Umbilical cord (tissue), 1 donor: ENCODE measurements at regions not wholly inside any gene's neighbourhood (a gene's known extent, or its start where the extent isn't known, plus 50 kb on each side); places are given as distances from the start of the nearest gene placed in this dataset.
A peak's percentile ranks its signal among the peaks of the same experiment; 100 is the strongest.

Source experiments
- DNase-seq: peaks from one replicate; pipeline ENCODE4 v3.0.0-alpha.2; 2015; ENCODE audit warnings: low spot score

DNA sequence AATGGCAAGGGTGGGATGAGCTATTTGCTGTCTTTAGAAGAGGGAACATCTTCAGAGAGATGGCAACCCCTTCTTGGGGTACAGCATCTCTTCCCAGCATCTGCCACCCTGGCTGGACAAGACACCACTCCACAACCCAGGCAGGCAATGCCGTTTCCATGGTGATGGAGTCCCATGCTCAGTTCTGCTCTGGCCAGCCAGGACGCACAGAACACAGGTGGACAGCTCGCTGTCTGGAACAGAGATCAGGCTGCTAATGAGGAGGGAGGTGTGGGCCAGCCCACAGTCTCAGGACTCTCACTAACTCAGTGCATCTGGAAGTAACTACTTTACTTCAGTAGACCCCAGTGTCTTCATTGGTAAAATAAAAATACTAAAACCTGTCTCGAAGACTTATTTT, 321.0 kb upstream of the CPEB2 start:
- no peak for DNase-seq

DNA sequence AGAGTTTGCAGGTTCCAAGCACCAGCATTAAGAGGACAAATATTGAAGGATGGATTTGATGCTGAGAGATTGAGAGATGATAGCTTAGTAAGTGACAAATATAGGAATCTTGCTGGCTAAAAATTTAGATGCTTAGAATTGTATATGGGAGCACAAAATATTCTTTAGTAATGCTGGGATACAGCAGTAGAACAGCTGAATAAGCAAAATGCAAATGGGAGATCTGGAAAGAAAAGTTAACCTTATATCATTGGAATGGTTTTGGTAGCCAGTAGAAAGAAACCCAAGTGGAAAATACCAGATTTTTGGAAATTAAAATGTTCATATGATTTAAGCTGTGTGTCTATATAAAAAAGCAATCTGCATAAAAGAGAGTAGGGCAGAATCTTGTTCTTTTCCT, 308.6 kb upstream of the CPEB2 start:
- DNase-seq: no peak

DNA sequence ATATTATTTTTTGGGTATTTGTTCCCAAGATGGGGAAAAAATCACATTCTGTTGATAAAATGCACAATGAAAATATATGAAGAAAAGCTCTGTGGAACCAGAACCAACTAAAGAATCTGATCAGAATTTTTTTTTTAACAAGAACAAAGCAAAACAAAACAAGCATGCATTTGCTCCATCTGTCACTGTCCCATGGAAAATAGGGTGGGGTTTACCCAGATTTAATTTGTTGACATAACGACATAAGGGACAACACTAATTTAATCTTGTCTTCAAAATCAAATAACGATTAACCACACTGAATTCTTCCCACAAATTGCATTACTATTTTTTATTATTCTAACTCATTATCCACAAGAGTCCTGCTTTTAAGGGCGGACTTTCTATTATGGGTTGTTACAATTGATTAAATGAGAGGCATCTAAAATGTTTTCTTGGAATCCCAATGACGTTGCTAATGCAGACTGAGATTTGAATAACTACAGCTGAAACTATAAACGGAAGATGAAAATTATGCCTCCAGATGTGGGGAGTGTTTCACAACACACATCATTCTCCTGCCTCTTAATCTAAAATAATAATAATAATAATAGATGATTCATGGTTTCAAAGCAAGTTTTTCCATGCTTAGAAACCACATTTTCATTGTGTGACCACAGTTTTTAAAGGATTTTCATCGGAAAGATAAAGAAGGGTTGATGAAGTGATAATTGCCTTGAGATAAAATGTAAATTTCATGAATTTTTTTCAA, 307.0 kb upstream of the CPEB2 start:
- DNase-seq: no peak

DNA sequence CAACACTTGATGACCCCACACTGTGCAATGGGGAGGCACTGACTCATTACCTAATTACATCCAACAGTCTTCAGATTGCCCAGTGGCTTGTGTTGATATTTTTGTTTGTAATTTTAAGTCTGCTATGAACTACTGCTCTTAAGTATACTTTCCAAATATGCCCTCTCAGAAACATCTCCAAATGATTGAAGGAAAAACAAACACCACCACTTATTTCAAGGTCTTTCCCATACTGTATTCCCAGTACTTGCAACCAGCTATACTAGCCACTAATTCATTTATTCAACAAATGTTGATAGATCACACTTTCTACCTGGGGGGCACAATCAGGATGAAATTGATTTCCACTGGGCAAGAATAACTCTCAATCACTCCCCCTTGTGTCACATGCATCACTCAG, 302.2 kb upstream of the CPEB2 start:
- DNase-seq: no peak

DNA sequence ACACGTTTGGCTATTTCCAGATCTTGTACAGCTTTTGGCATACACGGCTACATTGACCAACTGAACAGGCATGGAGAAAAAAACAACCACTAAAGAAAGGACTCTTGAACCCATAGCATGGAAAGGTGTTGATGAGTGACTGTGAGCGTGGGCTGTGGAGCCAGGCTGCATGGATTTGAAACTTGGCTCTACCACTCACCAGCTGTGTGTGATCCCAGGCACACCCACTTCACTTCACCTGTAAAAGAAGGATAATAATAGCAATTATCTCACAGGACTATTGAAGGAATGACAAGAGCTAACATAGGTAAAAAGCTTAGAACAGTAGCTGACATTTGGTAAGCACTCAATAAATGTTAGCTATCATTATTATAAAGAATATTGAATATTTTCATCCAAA, 301.7 kb upstream of the CPEB2 start:
- no peak for DNase-seq

DNA sequence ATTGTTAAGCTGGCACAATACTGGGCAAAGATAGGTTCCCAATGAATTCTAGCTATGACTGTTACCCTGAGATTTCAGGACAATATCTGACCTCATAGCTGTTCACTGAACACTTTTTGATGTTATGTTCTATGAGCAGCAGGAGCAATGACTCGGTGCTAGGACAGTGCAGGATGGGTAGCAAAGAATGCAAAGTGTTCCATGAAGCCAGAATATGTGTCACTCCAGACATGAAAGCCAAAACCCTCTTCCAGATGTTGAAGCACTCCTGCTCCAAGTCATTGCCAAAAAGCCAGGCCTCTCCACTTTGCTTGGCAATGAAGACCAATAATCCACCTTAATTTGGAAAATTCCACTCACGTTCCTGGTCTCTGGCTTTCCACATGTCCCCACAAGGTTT, 300.9 kb upstream of the CPEB2 start:
- DNase-seq: no peak

DNA sequence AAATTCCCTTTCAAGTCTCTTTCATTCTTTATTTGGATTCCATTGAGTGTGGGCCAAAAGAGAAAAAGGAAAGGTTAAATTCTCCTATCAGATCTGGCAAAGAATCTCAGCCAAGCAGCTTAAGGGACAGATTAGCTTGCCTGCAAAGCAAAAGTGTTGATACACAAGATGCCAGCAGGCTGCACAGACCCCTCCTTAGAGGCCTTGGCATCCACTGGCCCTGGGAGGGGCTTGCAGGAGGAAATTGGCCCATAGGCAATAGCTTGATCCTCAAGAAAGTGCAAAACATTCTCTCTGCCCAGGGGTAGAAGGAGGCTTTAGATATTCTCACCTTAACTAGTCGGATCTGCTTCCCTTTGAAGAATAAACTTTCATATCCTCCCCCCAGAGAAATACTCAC, 300.4 kb upstream of the CPEB2 start:
- DNase-seq: peak; percentile 9

DNA sequence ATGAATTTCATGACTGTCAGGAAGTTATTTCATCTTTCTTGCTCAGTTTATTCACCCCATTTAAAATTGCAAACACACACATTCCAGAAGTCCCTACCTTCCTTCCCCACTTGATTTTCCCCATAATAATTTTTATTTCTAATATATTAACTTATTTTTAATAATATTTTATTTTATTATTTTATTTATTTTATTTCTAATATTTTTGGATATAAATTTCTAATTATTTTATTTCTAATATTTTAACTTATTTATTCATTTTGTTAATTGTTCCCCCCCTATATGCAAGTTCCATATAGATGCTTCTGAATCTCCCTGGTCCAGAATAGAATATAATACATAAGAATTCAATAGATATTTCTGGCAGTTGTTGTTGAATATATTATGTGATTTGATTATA, 293.7 kb upstream of the CPEB2 start:
- no peak for DNase-seq

DNA sequence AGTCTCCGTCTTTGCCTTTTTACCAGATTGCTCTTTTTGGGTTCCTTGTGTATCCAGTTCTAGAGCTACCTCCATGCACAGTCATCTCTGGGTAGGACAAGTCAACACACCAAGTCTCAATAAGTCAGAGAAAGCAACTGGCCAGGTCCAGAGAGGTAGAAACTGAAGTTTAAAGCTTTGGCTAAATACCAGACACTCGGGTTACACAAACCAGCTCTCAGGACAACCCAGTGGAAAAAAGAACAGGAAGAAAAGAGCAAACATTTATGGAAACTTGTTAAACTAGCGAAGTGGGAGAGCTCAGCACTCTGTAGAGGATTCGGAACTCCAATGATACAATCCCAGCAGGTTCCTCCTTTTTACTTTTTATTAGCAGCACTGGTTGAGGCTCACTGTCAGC, 291.0 kb upstream of the CPEB2 start:
- no peak for DNase-seq

DNA sequence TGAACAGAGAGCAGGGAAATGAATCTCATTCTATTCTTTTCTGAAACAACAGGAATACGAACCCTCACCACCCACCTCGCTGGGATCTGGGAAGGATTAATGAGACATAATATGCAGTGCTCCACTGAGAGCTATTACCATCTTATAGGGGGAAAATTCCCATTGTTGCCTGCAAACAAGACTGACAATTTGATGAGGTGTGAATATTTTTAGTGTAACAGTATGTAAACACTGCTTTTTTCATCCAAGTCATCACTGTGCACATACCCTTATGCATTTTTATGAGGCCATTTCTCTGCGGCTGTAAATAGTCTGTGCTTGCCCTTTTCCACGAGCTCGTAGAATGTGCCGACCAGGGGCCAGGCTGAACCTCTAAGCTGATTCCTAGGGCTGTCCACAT, 285.6 kb upstream of the CPEB2 start:
- DNase-seq: no peak

DNA sequence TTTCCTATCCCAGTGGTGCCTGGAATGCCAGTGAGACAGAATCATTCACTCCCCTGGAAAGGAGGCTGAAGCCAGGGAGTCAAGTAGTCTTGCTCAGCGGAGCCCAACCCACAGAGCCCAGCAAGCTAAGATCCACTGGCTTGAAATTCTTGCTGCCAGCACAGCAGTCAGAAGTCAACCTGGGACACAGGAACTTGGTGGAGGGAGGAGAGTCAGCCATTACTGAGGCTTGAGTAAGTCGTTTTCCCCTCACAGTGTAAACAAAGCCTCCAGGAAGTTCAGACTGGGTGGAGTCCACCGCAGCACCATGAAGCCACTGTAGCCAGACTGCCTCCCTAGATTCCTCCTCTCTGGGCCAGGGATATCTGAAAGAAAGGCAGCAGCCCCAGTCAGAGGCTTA, 283.2 kb upstream of the CPEB2 start:
- DNase-seq: no peak

DNA sequence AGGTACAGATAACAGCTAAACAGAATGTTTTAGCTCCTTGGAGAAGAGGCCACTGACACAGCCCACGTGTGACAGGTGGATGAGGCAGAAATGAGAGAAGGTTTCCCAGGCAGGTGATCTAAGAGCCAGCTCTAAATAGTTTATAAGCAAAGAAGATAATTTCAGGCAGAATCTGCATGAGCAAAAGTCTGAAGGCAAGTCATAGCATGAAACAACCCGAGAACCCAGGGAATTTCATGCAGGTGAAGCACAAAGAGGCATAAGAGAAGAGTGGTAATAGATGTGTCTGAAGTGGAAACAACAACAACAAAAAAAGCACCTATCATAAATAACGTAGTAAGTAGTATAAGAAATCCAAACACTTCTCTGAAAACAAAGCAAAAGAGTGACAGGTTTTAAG, 275.8 kb upstream of the CPEB2 start:
- DNase-seq: peak; percentile 1

DNA sequence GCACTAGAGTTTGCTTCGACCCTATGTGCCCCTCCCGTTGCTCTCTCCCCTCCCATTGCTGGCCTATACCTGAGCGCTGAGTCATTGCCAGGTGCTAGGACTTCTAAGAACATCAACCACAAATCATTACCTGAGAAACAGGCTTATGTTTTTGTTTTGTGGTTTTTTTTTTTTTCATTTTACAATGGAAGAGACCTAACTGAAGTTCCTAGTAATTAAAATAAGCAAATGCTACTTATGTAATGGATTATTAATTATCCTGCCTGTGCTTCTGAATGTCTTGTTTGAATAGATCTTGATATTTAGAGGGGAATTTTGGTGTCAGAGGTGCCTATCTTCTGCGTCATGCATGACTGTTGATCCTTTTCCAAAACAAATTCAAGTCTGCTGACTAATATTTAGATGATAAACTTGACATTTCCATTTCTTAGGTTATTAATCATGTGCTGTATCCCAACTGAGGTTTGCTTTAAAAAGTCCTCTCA, 275.4 kb upstream of the CPEB2 start:
- DNase-seq: no peak

DNA sequence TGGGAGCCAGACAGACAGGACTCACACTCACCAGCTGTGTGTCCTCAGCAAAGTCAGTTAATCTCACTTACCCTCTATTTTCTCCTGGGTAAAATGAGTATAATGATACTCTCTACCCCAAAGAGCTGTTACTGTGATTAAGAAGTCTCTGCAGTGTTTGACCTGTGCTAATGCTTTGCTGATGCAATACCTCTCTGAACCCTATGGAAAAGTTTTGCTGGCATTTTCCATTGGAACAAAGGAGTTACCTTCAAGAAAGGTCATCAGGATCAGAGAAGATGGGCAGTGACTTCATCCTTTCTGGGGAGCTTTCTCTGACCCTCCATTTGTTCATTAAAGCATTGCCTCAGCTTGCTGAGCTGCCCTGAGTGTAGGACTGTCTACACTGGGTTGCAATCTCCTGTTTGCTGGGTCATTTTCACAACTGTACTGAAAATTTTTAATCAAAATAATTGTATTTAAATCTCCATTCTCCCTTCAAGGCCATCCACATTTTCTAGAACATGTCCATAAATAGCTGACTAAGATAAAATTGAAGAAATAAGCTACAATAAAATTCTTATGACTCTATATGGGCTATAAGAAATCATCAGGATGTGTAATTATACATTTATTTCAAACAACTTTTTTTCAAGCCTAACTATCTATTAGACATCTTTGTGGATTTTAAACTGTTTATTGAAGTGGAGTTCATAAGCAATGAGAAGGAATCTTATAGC, 272.8 kb upstream of the CPEB2 start:
- no peak for DNase-seq

DNA sequence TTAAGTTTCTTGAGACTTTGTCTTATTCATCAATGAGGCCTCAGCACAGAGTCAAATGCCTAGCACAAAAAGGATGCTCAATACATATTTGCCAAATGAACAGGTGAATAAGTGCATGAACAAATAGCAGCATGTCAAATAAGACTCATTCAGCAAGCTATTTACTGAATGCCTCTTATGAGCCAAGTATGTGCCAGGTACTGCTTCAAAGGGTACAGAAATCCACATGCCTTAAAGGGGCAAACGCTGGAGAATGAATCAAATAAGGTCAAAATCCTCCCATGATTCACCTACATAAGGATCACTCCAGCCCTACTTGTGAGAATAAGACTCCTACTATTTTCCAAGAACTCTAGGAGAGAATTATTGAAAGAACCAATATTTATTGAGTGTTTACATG, 260.2 kb upstream of the CPEB2 start:
- no peak for DNase-seq

DNA sequence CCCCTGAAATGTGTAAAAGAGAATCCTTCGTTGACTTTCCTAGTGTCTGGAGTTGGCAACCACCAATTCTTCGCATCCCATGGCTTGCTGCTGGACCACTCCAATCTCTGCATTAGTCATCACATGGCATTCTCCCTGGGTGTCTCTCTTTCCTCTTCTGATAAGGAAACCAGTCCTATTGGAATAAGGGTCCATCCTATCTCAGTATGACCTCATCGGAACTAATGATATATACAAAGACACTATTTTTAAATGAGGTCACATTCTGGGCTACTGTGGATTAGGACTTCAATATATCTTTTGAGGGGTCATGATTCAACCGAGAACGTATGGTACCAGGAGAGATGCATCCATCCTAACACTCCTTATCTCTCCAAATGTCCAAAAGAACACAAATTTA, 259.1 kb upstream of the CPEB2 start:
- DNase-seq: no peak

DNA sequence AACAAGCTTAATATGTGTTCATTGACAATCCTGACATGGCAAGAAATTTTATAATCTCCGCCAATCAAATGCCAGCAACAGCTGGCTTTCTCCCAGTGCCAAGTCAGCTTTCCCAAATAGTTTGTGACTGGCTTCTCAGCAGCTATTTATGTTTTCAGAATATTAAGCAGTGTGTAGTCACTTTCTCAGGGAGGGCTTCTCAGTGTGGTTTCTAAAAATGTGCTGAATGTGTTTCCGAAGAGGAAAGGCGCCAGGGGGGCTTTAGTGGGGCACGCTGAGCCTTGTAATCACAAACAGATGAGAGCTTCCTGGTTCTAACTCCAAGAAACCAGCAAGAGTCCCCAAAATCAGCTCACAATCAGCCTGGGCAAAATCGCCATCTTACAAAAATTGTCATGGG, 258.7 kb upstream of the CPEB2 start:
- no peak for DNase-seq

DNA sequence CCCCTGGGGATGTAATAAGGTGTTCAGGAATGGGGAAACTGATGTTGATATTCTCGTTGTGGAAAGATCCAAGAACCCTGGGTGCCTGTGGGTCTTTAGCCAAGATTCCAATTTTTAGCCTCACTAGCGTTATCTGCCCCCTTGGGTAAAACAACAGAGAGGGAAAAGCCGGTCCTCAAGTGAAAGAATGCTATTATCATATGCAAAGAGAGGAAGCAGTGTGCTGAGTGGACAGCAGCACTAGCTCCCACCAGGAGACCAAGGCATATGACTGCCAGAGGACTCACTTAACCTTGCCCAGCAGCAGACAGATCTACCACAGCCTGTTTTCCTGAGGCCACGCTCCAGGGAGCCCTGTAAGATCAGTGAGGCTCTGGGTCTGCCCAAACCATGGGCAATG, 257.9 kb upstream of the CPEB2 start:
- DNase-seq: no peak

DNA sequence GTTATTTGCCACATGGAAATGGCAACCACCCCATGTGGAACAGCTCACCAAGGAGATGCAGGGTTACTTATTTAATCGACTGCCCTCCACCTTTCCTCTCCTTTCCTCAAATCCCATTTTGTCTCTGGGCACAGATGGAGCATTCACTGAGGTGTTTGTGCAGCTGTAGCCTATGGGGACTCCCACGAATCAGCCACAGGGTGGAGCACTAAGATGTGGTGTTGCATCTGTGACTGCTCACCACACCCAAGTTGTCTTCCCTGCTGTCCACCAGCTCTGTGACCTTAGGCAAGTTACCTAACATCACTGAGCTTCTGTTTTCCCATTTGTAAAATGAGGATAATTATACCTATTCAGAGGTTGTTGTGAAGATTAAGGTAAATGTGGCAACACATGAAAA, 252.4 kb upstream of the CPEB2 start:
- no peak for DNase-seq

DNA sequence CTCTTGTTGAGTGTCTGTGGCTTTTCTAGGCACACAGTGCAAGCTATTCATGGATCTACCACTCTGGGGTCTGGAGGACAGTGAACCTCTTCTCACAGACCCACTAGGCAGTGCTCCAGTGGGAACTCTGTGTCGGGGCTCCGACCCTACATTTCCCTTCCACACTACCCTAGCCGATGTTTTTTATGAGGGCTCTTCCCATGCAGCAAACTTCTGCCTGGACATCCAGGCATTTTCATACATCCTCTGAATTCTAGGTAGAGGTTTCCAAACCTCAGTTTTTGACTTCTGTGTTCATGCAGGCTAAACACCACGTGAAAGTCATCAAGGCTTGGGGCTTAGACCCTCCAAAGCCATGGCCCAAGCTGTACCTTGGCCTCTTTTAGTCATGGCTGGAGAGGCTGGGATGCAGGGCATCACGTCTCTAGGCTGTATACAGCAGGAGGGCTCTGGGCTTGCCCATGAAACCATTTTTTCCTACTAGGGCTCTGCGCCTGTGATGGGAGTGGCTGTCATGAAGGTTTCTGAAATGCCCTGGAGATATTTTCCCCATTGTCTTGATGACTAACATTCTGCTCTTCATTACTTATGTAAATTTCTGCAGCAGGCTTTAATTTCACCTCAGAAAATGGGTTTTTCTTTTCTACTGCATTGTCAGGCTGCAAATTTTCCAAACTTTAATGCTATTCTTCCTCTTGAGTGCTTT, 249.8 kb upstream of the CPEB2 start:
- no peak for DNase-seq

DNA sequence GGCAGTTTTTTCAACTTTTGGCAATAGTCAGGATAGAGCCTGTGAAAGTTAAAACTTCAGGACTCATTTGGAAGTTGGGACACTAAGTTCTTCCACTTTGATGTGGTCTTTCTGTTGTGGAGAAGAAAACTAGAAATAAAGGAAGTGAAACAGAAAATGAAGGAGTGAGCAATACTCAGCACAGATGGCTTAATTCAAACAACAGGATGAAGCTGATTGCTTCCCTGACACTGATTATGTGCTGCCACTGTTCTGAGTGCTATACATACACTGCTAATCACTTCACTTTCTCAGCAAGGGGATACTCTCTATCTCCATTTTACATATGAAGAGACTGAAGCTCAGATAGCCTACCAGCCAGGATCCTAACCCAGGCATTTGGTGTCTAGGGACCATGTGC, 235.1 kb upstream of the CPEB2 start:
- peak; percentile 5 for DNase-seq

DNA sequence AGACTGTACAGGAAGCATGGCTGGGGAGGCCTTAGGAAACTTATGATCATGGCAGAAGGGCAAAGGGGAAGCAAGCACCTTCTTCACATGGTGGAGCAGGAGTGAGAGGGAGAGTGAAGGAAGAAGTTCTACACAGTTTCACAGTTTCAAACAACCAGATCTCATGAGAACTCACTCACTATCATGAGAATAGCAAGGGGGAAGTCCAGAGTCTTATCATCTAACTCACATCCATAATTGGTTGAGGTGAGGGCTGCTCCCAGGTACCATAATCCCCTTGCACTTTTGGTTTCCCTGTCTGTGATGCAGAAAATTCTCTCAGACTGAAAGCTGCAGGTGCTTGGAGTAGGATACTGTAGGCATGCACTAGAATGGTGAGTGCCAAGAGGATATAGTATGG, 233.8 kb upstream of the CPEB2 start:
- DNase-seq: no peak

DNA sequence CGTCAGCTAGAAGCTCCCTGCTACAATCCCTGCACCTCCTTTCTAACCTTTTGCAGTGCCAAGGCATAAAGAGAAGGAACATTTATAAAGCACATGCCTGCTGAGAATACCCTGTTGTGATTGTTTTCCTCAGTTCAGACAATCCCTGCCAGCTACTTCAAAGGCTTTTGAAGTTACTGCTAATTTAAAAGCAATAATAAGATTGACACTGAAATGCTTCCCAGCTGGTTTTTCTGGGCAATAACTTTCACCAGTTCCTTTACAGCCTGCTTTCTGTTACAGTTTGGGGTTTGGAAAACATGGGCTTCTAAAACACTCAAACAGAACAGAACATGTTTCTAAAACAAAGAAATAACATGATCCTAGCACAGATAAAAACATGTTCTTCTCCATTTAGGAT, 232.3 kb upstream of the CPEB2 start:
- DNase-seq: no peak
